Small intestine (tissue), 7 donors: ENCODE measurements at regions not wholly inside any gene's neighbourhood (a gene's known extent, or its start where the extent isn't known, plus 50 kb on each side); places are given as distances from the start of the nearest gene placed in this dataset.
"Not testable (repeated sequence)": the region's sequence is repeated elsewhere in the genome, so short reads cannot be mapped to it uniquely, and the experiment has no call there.

Experiments used
- DNase-seq, 2 donors: peaks; one replicate each; pipeline versions ENCODE4 v3.0.0 to v3.0.0-alpha.2; 2013
- FAIRE-seq: peaks from 2 replicates; lab custom pipeline; 2012; peaks lifted over from hg19 to GRCh38; lab: Jason Lieb, UNC
- H3K27ac ChIP-seq, 3 donors: one replicate each; pipeline ENCODE4 v1.5.1; 2013; ENCODE audit warnings: low read length in 2 of 3, mild to moderate bottlenecking in 2 of 3, control low read depth in 1 of 3, inconsistent platforms in 1 of 3, low read depth in 1 of 3, moderate library complexity in 1 of 3
- H3K27me3 ChIP-seq, 3 donors: one replicate each; pipeline ENCODE4 v1.6.1; 2013; ENCODE audit warnings: low read length in 3 of 3, inconsistent platforms in 1 of 3; ENCODE audit not compliant: control insufficient read depth in 3 of 3, insufficient read depth in 3 of 3
- H3K36me3 ChIP-seq, 3 donors: one replicate each; pipeline ENCODE4 v1.6.1; 2013; ENCODE audit warnings: low read length in 3 of 3, inconsistent platforms in 1 of 3, low read depth in 1 of 3, mild to moderate bottlenecking in 1 of 3, moderate library complexity in 1 of 3; ENCODE audit not compliant: control insufficient read depth in 3 of 3, insufficient read depth in 2 of 3
- H3K4me1 ChIP-seq, 3 donors: one replicate each; pipeline ENCODE4 v1.6.1; 2013; ENCODE audit warnings: low read length in 2 of 3, inconsistent platforms in 1 of 3, low read depth in 1 of 3, mild to moderate bottlenecking in 1 of 3, moderate library complexity in 1 of 3; ENCODE audit not compliant: control insufficient read depth in 3 of 3, insufficient read depth in 2 of 3
- H3K4me3 ChIP-seq, 3 donors: one replicate each; pipeline ENCODE4 v1.5.1; 2013; ENCODE audit warnings: low read length in 3 of 3, control low read depth in 1 of 3, inconsistent platforms in 1 of 3, low read depth in 1 of 3, mild to moderate bottlenecking in 1 of 3, moderate library complexity in 1 of 3
- H3K9me3 ChIP-seq, 2 donors: one replicate each; pipeline ENCODE4 v1.6.1; 2013; ENCODE audit warnings: low read depth in 1 of 2, low read length in 1 of 2; ENCODE audit not compliant: control insufficient read depth in 2 of 2, insufficient read depth in 1 of 2
- WGBS, 3 donors: extraction: QIAGEN DNeasy Blood & Tissue Kit; methylation state at CpG; one replicate each; pipeline ENCODE4 v1.1.7; 2013; 5-methylcytosine and 5-hydroxymethylcytosine counted together
- donor health status: healthy with polysubstance abuse.
- donor health status: control.
- donor health status: control.
- donor health status: Bipolar disorder and iron deficiency.
- donor health status: healthy.

DNA sequence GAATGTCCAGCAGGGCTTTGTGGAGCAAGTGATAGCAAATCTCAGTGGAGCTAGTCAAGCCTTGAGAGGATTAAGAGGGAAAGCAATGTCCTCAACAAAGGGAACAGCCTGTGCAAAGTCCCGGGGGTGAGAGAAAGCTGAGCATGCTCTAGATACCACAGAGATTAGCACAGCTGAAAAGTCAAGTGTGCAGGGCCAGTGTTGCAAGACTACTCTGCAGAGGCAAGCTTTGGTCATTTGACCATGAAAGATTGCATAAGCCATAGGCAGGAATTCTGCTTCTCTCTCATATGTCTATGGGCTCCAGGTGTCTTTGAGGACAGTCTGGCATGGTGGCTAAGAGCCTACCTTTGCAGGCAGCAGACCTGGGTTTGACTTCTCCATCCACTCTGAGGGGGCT, 181.0 kb upstream of the JUN start:
- H3K27me3 ChIP-seq: no peaks in the 10 kb centered on the region
- no peaks in the 10 kb centered on the region for H3K9me3 ChIP-seq
- 16 to 55% (median 21%) methylated on average over 1 of the region's 1 CpG for WGBS, 3 donors
- peak; percentile 59 to 72 for DNase-seq
- FAIRE-seq: no peak
- H3K4me3 ChIP-seq: no peak overlapping the region
- H3K27ac ChIP-seq: peak overlapping the region in 2 of 3 donors; percentile 21 to 58
- no peaks in the 10 kb centered on the region for H3K36me3 ChIP-seq
- peaks cover 10 to 39% (median 17%) of the 10 kb centered on the region in 3 donors for H3K4me1 ChIP-seq

DNA sequence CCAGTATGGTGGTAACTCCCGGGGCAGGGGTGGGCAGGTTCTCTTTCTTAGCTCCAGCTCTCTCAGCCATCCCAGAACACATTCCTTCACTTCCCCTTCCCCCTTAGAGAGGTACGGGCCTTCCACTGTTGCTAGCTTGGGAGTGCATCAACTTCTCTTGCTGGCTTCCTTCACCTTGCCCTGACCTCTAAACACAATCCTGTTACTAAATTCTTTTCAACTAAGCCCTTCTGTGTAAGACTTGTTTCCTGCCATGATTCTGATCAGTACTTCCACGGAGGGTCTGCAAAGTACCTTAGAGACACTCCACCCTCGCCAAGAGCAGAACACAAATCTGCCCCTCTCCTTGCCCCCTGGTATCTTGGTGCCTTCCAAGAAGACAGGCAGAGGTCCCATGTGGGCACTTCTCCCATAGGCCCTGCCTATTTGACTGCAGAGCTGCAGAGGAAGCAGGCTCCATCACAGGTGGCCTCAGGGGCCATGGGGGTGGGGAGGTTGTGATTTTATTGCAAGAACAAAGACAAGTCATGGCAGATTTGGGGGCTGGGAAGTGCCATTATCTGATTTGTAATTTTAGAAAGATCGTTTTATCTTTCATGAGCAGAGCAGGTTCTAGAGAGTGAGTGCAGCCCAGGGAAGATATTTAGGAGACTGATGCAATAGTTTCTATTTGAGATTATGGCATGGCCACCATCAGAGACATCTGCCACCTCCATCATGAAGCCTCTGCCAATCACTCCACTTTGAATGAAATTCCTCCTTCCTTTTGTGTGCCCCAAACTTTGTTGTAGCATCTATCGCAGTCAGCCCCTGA, 182.5 kb upstream of the JUN start:
- Histone ChIP-seq H3K36me3 (no peaks in the 10 kb centered on the region), H3K4me1 (peaks cover 10 to 50% (median 20%) of the 10 kb centered on the region in 3 donors), H3K9me3 (peaks cover 0 to 6% of the 10 kb centered on the region in 2 donors), H3K27me3 (no peaks in the 10 kb centered on the region), H3K4me3 (no peak overlapping the region), H3K27ac (peak overlapping the region in 1 of 3 donors; percentile 58)
- WGBS, 3 donors: 81 to 91% (median 84%) methylated on average over 6 of the region's 6 CpGs
- DNase-seq (no peak), FAIRE-seq (no peak)

DNA sequence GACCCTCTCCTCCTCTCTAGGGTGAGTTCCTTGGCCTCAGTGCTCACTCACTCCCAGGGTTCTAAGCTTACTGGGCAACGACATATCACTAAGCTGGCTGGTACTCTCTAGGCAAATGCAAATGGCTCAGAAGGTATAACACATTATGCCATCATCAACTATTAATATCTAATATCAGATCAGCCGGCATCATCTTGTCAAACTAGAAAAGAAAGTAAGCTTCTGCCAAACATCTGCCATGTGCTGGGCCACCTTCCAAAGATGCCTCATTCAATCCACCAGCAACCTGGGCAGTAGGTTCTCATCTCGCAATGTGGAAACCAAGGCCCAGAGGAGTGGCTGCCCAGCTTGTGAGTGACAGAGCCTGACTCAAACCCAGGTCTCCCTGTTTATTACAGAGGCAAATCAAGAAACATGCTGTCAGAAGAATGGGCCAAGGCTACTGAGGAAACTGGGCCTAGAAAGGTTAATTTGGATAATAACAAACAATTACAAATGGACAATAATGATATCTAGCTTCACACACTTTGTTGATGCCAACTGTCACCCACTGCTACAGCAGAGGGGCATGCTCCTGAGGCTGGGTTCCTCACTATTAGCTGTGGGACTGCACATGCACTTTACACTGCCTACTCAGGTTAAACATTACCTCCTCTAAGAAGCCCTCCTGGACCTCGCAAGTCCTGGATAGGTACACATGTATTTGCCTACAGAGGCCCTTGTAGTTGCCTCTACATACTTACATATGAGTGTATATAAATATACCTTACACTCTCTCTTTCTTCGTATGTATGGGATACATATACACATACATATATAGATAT, 183.3 kb upstream of the JUN start:
- Histone ChIP-seq H3K27me3 (no peaks in the 10 kb centered on the region), H3K4me1 (peaks cover 10 to 54% (median 20%) of the 10 kb centered on the region in 3 donors), H3K4me3 (no peak overlapping the region), H3K9me3 (peaks cover 0 to 6% of the 10 kb centered on the region in 2 donors), H3K27ac (peak overlapping the region in 2 of 3 donors; percentile 68 to 79), H3K36me3 (no peaks in the 10 kb centered on the region)
- 73 to 89% (median 79%) methylated on average over 5 of the region's 5 CpGs for WGBS, 3 donors
- FAIRE-seq (no peak), DNase-seq (peak in 1 of 2 donors; percentile 48)

DNA sequence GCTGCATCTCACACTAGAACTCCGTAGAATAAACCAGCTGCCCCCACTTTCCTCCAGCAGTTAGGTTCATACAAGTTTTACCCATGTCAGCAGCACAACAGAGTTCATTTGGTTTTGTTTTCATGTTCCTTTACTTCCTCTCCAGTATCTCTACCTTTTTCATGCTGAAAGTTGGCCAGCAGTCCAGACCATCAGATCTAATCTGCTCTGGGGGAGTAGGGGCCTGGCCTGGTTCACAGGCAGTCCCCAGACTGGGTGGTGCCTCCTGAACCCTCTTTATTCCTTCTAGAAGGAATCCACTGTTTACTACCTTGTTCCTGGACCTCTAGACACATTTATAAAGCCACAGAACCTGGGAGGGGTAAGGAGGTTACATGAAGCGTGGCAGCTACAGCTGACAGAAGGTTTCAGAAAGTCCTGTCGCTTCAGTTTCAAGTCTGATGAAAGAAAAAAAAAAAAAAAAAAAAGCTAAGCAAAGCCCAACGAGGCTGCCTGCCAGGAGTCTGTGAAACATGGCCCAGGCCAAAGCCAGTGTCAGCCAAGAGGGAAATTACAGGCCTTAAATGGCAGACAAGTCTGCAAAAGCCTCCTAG, 184.6 kb upstream of the JUN start:
- peaks cover 10 to 64% (median 24%) of the 10 kb centered on the region in 3 donors for H3K4me1 ChIP-seq
- no peaks in the 10 kb centered on the region for H3K27me3 ChIP-seq
- peak overlapping the region; percentile 79 to 88 (median 86) for H3K27ac ChIP-seq
- H3K9me3 ChIP-seq: peaks cover 0 to 6% of the 10 kb centered on the region in 2 donors
- WGBS, 3 donors: 3 to 6% (median 5%) methylated on average over 4 of the region's 4 CpGs
- H3K4me3 ChIP-seq: no peak overlapping the region
- DNase-seq (peak; percentile 56 to 77), FAIRE-seq (no peak)
- H3K36me3 ChIP-seq: no peaks in the 10 kb centered on the region

DNA sequence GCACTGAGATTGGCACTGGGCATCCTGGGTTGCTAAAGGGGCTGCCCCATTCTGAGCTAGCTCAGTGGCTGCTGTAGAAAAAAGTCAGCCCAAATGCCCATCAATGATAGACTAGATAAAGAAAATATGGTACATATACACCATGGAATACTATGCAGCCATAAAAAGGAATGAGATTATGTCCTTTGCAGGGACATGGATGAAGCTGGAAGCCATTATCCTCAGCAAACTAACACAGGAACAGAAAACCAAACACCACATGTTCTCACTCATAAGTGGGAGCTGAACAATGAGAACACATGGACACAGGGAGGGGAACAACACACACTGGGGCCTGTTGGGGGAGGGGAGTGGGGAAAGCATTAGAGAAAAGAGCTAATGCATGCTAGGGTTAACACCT, 185.3 kb upstream of the JUN start:
- not testable (repeated sequence) for FAIRE-seq, H3K9me3 ChIP-seq, H3K4me3 ChIP-seq, H3K36me3 ChIP-seq, DNase-seq, H3K27me3 ChIP-seq
- Histone ChIP-seq H3K4me1 (peaks cover 10 to 64% (median 24%) of the 10 kb centered on the region in 3 donors), H3K27ac (peak overlapping the region; percentile 79 to 88 (median 86))

DNA sequence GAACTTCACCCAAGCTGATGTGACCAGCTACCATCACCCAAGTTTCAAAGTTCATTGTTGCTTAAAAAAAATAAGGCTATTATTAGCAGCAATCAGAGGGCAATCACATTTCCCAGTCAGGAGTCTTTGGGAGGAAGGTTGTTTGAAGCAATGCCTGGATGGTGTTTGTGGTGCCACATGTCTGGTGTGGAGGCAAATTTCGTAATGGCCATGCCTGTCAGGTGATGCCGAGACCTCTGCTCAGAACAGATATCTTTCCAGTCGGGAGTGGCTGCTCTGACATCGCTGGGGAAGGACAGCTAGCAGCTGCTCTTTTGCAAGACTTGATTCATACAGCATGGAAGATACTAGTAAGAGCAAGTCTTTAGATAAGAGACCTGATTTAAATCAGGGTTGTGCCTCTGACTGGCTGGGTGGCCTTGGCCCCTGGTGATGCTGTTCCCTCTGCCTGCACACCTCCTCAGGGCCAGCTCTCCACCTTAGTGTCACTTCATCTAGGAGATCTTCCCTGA, 187.8 kb upstream of the JUN start:
- peak; percentile 94 to 97 for DNase-seq
- H3K27me3 ChIP-seq: no peaks in the 10 kb centered on the region
- peaks cover 10 to 49% (median 10%) of the 10 kb centered on the region in 3 donors for H3K4me1 ChIP-seq
- no peak for FAIRE-seq
- peaks cover 0 to 6% of the 10 kb centered on the region in 2 donors for H3K9me3 ChIP-seq
- no peaks in the 10 kb centered on the region for H3K36me3 ChIP-seq
- H3K4me3 ChIP-seq: no peak overlapping the region
- 22 to 48% (median 29%) methylated on average over 4 of the region's 4 CpGs for whole genome bisulfite sequencing, 3 donors
- H3K27ac ChIP-seq: peak overlapping the region; percentile 32 to 83 (median 61)

DNA sequence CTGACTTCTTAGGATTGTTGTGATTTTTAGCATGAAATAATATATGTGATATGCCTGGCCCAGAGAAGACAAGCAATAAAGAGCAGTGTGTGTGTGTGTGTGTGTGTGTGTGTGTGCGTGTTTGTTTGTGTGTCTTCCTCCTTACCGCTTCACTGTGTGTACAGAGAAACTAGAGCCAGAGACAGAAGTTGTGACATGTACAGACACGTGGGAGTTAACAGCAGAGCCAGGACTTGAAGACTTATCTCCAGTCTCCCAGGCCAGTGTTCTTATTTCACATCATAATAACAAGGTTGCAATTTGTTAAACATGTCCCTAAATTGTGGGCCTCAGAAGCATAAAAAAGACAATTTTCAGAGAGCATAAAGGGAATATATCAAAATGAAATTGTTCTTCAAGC, 192.0 kb upstream of the JUN start:
- FAIRE-seq (no peak), DNase-seq (no peak)
- no peaks in the 10 kb centered on the region for H3K27me3 ChIP-seq
- 82 to 90% (median 87%) methylated on average over 3 of the region's 3 CpGs for WGBS, 3 donors
- peaks cover 0 to 27% (median 7%) of the 10 kb centered on the region in 3 donors for H3K4me1 ChIP-seq
- peaks cover 0 to under 1% of the 10 kb centered on the region in 2 donors for H3K9me3 ChIP-seq
- H3K4me3 ChIP-seq: no peak overlapping the region
- H3K36me3 ChIP-seq: no peaks in the 10 kb centered on the region
- no peak overlapping the region for H3K27ac ChIP-seq

DNA sequence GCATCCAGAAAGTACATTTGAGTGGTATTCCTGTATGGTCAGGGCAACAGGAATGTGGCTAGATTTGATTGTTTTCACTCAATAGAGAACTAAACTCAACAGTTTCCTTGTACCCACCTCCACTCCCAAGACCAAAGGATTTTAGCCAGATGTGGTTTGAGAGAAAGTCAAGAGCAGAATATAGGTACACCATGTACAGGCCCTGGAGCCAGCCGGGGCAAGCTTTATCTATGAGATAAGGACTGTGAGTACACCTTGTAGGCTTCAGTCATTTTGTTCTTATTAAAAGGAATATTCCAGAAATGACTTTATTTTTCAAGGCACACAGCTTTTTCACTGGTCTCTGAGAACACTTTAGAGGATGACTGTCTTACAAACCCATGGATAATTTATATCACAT, 192.4 kb upstream of the JUN start:
- peak overlapping the region in 1 of 3 donors; percentile 12 for H3K27ac ChIP-seq
- H3K9me3 ChIP-seq: no peaks in the 10 kb centered on the region
- no peak overlapping the region for H3K4me3 ChIP-seq
- no peak for FAIRE-seq
- H3K36me3 ChIP-seq: no peaks in the 10 kb centered on the region
- 6 to 68% (median 31%) methylated on average over 1 of the region's 1 CpG for WGBS, 3 donors
- H3K4me1 ChIP-seq: peaks cover 0 to 23% (median 6%) of the 10 kb centered on the region in 3 donors
- DNase-seq: peak in 1 of 2 donors; percentile 73
- H3K27me3 ChIP-seq: no peaks in the 10 kb centered on the region
